Neural crest cell (in vitro differentiated cells): ENCODE measurements at regions not wholly inside any gene's neighbourhood (a gene's known extent, or its start where the extent isn't known, plus 50 kb on each side); places are given as distances from the start of the nearest gene placed in this dataset.

ENCODE experiments used
- DNase-seq: peaks from one replicate; pipeline ENCODE4 v3.0.0; 2021; ENCODE audit warnings: low read depth, mixed read lengths, low spot score
- H3K27ac Mint-ChIP-seq: one replicate; pipeline ENCODE4 v1.8.0; 2021; ENCODE audit warnings: mild to moderate bottlenecking, mixed read lengths; ENCODE audit not compliant: unreplicated experiment
- H3K27me3 Mint-ChIP-seq: 2 replicates; pipeline ENCODE4 v1.8.0; 2021; ENCODE audit warnings: low read depth, mild to moderate bottlenecking, mixed read lengths
- H3K36me3 Mint-ChIP-seq: 2 replicates; pipeline ENCODE4 v1.8.0; 2021; ENCODE audit warnings: low read depth, mild to moderate bottlenecking, mixed read lengths
- H3K4me1 Mint-ChIP-seq: 2 replicates; pipeline ENCODE4 v1.8.0; 2021; ENCODE audit warnings: mixed read lengths
- H3K4me3 Mint-ChIP-seq: one replicate; pipeline ENCODE4 v1.8.0; 2021; ENCODE audit warnings: mild to moderate bottlenecking, mixed read lengths
- H3K9me3 Mint-ChIP-seq: 2 replicates; pipeline ENCODE4 v1.8.0; 2021; ENCODE audit warnings: mixed read lengths
- TF ChIP-seq, protein P1 (sequence below): fragments of 200-600 bp; sonication (generic); conservative IDR thresholded peaks from 2 replicates; pipeline ENCODE4 v1.5.0; 2021; ENCODE audit warnings: antibody characterized with exemption, mild to moderate bottlenecking

DNA sequence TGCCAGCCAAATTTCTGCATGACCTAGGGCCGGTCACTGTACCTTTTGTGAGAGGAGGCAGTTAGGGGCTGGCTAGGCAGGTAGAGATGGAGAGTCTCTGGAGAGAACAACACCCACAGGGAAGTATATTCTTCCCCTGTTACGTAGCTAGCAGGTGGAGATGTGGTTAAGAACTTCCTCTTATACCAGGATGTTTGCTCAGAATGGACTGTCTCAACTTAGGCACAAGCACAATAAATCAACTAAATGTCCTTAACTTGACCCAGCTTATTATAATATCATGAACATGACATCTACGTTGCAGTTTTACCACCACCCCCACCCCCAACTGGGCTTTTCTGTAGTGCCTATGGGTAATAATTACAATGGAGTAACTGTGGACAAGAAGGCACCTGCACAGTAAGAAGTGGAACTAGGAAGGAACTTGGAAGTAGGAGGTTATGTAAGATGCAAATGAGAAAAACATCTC, 60.7 kb upstream of the MPEG1 start:
- Mint-ChIP-seq H3K36me3 (no peaks in the 10 kb centered on the region), H3K9me3 (peaks cover 7% of the 10 kb centered on the region), H3K4me3 (no peak overlapping the region), H3K4me1 (no peaks in the 10 kb centered on the region), H3K27me3 (no peaks in the 10 kb centered on the region), H3K27ac (no peak overlapping the region)
- no peak for DNase-seq
- TF ChIP-seq, protein P1, sequence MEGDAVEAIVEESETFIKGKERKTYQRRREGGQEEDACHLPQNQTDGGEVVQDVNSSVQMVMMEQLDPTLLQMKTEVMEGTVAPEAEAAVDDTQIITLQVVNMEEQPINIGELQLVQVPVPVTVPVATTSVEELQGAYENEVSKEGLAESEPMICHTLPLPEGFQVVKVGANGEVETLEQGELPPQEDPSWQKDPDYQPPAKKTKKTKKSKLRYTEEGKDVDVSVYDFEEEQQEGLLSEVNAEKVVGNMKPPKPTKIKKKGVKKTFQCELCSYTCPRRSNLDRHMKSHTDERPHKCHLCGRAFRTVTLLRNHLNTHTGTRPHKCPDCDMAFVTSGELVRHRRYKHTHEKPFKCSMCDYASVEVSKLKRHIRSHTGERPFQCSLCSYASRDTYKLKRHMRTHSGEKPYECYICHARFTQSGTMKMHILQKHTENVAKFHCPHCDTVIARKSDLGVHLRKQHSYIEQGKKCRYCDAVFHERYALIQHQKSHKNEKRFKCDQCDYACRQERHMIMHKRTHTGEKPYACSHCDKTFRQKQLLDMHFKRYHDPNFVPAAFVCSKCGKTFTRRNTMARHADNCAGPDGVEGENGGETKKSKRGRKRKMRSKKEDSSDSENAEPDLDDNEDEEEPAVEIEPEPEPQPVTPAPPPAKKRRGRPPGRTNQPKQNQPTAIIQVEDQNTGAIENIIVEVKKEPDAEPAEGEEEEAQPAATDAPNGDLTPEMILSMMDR: no peak

- H3K4me1 Mint-ChIP-seq: no peaks in the 10 kb centered on the region
- DNase-seq: no peak
- no peaks in the 10 kb centered on the region for H3K27me3 Mint-ChIP-seq
- H3K36me3 Mint-ChIP-seq: no peaks in the 10 kb centered on the region
- peaks cover 7% of the 10 kb centered on the region for H3K9me3 Mint-ChIP-seq
- TF ChIP-seq, protein P1: no peak
- H3K4me3 Mint-ChIP-seq: no peak overlapping the region
- H3K27ac Mint-ChIP-seq: no peak overlapping the region
These were observed 60.1 kb upstream of the MPEG1 start for GRCh38 chr11:59272771-59273372.

GRCh38 chr11:59271811-59272327, 59.1 kb upstream of the MPEG1 start:
- H3K9me3 Mint-ChIP-seq: no peaks in the 10 kb centered on the region
- no peaks in the 10 kb centered on the region for H3K27me3 Mint-ChIP-seq
- peaks cover 3% of the 10 kb centered on the region for H3K4me1 Mint-ChIP-seq
- no peak for DNase-seq
- H3K4me3 Mint-ChIP-seq: no peak overlapping the region
- TF ChIP-seq, protein P1: no peak
- no peak overlapping the region for H3K27ac Mint-ChIP-seq
- H3K36me3 Mint-ChIP-seq: no peaks in the 10 kb centered on the region

DNA sequence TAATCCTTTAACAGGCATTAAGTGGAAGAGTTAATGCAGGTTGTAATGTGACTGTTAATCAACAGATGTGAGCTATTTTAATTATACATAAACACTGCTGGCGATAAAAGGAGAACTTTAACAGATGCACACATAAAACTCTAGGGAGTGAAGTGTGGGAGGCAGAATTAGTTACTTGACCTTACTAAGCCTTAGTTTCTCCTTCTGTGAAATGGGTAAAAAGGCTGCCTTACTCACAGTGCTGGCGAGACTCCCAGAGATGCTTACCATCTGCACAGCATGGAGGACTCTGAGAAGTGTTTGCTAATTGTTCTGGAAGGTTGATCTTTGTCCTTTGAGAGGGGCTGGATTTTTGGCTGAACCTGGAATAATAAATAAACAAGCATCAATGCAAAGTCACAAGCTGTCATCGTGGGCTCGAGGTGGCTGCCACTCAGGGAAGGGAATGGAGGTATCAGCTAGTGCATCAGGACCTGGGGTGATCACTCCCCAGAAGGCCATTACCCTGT, 58.6 kb upstream of the MPEG1 start:
- no peak for DNase-seq
- Mint-ChIP-seq H3K4me1 (peaks cover 3% of the 10 kb centered on the region), H3K36me3 (no peaks in the 10 kb centered on the region), H3K9me3 (no peaks in the 10 kb centered on the region), H3K27ac (peak overlapping the region; percentile 67), H3K4me3 (no peak overlapping the region), H3K27me3 (no peaks in the 10 kb centered on the region)
- TF ChIP-seq, protein P1: no peak

- TF ChIP-seq, protein P1: no peak
- Mint-ChIP-seq H3K27ac (no peak overlapping the region), H3K27me3 (no peaks in the 10 kb centered on the region), H3K4me3 (no peak overlapping the region), H3K4me1 (peaks cover 3% of the 10 kb centered on the region), H3K36me3 (no peaks in the 10 kb centered on the region), H3K9me3 (no peaks in the 10 kb centered on the region)
- DNase-seq: no peak
These were observed 55.2 kb upstream of the MPEG1 start for GRCh38 chr11:59267736-59268475.
